HG03442 (cell line): ENCODE measurements at regions not wholly inside any gene's neighbourhood (a gene's known extent, or its start where the extent isn't known, plus 50 kb on each side); places are given as distances from the start of the nearest gene placed in this dataset.
"Not testable (repeated sequence)": the region's sequence is repeated elsewhere in the genome, so short reads cannot be mapped to it uniquely, and the experiment has no call there.

ENCODE experiments used
- ATAC-seq: cut with Tn5 transposase; IDR thresholded peaks from one replicate; pipeline ENCODE4 v1.9.1; 2021; ENCODE audit warnings: mild to moderate bottlenecking, moderate library complexity; ENCODE audit not compliant: unreplicated experiment

DNA sequence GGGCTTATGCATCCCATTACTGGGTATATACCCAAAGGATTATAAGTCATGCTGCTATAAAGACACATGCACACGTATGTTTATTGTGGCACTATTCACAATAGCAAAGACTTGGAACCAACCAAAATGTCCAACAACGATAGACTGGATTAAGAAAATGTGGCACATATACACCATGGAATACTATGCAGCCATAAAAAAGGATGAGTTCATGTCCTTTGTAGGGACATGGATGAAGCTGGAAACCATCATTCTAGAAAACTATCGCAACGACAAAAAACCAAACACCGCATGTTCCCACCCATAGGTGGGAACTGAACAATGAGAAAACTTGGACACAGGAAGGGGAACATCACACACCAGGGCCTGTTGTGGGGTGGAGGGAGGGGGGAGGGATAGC lies 323.3 kb upstream of the FGF16 start:
- not testable (repeated sequence) for ATAC-seq

GRCh38 chrX:77127571-77127970 lies 319.6 kb upstream of the FGF16 start:
- not testable (repeated sequence) for ATAC-seq

- no peak for ATAC-seq
Observed at GRCh38 chrX:77143907-77144306, 303.3 kb upstream of the FGF16 start.

DNA sequence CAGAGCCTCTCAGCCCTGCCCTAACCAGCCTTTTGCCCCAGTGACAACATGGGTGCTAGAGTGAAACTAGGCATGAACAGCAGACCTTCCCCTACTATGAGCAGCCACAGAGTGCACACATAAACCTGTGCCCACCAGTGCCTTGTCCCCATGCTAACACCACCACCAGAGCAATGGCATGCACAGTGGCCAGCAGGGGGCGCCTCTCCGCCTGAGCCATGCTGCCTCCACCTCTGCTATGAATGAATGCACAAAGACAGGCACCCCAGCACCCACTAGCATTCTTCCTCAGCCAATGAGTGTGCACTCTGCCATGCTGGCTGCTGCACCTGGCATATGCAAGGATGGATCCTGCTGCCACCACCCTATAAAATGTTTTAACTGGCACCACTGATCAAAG lies 286.9 kb upstream of the FGF16 start:
- no peak for ATAC-seq

- no peak for ATAC-seq
Observed at GRCh38 chrX:77162777-77163176, 284.4 kb upstream of the FGF16 start.

GRCh38 chrX:77167993-77168392 lies 279.2 kb upstream of the FGF16 start:
- no peak for ATAC-seq

DNA sequence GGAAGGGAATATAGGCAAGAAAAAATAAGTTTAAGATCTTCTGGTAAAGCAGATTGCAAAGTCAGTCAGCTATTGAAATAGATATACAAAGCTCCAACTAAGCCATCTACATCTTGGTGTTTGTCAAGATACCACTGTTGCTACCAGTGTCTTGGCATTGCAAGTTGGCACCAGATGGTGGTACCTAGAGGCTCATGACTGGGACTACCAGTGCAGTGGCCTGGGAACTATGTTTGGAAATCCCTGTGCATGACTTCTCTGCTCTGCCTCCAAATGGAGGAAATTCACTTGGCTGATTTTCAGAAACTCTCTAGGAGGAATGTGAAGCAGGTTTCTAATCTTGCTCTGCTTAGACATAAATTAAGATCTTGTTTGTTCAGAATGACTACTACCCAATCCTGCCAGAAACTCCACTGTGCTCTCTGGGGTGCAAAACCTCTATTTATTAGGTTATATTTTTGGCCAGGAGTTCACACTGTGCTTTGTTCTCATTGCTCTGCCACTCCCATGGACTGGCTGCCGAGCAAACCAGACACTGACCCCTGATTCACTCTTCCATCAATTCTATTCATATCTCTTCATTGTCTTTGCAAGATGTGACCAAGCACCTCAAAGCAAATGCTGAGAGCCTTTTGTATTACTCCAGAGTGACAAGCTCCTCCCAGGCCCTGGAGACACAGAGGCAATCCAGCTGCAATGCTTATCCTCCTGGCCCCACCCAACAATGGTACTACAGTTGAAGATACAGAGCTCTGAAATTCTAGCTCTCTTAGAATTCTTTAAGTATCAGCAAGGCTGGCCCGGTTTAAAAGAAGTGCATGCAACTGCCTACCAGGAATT lies 272.3 kb upstream of the FGF16 start:
- no peak for ATAC-seq

- no peak for ATAC-seq
Observed at GRCh38 chrX:77200663-77201062, 246.5 kb upstream of the FGF16 start.

DNA sequence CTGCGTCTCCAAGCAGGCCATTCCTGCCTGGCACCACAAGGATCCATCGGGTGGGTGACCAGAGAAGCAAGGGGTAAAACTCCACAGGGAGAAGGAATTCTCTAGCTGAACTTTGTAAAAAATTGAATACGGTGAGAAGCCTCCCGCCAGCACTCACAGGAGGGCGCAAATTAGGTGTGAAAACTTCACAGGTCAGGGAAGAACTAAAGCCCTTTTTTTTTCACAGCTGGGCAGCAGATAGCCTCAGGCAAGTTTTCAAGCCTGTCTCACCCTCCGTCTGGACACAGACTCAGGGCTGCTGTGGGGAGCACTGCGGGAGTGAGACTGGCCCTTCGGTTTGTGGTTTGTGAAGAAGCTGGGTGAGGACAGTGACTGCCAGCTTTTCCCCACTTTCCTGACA lies 224.1 kb upstream of the FGF16 start:
- no peak for ATAC-seq

DNA sequence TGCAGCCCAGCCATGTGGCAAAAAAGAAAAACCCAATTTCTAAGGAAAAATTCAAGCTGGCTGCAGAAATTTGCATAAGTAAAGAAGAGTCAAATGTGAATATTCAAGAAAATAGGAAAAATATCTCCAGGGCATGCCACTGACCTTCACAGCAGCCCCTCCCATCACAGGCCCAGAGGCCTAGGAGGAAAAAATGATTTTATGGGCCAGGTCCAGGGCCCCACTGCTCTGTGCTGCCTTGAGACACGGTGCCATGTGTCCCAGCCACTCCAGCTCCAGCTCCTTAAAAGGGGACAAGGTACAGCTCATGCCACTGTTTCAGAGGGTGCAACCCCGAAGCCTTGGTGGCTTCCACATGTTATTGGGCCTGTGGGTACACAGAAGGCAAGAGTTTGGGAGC lies 182.7 kb upstream of the FGF16 start:
- no peak for ATAC-seq

GRCh38 chrX:77275392-77275791 lies 171.8 kb upstream of the FGF16 start:
- no peak for ATAC-seq

- no peak for ATAC-seq
Observed at GRCh38 chrX:77276742-77277141, 170.4 kb upstream of the FGF16 start.

- no peak for ATAC-seq
Observed at GRCh38 chrX:77277911-77278310, 169.3 kb upstream of the FGF16 start.

DNA sequence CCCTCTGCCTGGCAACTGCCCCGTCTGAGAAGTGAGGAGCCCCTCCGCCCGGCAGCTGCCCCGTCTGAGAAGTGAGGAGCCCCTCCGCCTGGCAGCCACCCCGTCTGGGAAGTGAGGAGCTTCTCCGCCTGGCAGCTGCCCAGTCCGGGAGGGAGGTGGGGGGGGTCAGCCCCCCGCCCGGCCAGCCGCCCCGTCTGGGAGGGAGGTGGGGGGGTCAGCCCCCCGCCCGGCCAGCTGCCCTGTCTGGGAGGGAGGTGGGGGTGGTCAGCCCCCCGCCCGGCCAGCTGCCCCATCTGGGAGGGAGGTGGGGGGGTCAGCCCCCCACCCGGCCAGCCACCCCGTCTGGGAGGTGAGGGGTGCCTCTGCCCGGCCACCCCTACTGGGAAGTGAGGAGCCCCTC lies 167.8 kb upstream of the FGF16 start:
- not testable (repeated sequence) for ATAC-seq

DNA sequence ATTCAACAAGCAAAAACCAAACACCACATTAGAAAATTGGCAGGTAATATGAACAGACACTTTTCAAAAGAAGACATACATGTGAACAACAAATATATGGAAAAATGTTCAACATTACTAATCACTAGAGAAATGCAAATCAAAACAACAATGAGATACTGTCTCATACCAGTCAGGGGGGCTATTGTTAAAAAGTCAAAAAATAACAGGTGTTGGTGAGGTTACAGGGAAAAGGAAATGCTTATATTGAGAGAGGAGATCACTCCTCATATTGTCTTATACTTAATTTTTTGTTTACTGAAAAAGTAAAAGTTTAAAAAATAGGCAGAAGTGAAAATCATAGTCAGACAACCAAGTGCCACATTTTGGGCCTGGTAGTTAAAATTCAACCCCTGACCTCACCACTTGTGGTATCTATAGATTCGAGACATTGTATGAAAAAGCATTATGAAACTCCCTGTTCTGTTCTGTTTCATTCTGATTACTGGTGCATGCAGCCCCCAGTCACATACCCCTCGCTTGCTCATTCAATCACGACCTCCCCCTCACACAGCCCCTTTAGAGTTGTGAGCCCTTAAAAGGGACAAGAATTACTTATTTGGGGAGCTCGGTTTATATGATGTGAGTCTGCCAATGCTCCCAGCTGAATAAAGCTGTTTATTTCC lies 153.7 kb upstream of the FGF16 start:
- no peak for ATAC-seq

GRCh38 chrX:77298296-77298695 lies 148.9 kb upstream of the FGF16 start:
- ATAC-seq = no peak

DNA sequence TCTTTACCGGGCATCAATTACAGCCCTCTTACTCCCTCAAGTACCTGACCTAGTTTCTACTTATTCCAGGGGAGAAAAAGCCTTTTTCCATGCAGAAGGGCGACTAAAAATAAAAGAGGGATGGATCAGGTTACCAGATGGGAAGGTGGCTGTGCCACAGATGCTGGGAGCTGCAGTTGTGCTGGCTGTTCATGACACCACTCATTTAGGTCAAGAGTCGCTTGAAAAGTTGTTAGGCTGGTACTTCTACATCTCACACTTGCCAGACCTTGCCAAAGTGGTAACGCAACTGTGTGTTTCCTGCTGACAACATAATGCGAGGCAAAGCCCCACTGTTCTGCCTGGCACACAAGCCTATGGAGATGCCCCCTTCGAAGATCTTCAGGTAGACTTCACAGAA lies 148.4 kb upstream of the FGF16 start:
- ATAC-seq = no peak

DNA sequence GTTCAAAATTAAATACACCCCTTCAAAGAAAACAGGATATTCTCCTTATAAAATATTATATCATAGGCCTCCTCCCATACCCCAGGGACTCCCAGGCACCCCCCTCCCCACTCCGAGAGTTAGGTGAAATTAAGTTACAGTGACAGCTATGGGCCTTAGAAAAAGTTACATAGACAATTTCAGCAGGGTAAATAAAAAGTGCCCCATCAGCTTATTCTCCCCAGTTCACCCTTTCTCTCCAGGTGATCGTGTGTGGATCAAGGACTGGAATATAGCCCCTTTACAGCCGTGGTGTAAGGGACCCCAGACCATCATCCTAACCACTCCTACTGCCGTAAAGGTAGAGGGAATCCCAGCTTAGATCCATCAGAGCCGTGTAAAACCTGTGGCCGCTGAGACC lies 147.6 kb upstream of the FGF16 start:
- ATAC-seq = no peak

GRCh38 chrX:77342004-77342403 lies 105.2 kb upstream of the FGF16 start:
- ATAC-seq = no peak

DNA sequence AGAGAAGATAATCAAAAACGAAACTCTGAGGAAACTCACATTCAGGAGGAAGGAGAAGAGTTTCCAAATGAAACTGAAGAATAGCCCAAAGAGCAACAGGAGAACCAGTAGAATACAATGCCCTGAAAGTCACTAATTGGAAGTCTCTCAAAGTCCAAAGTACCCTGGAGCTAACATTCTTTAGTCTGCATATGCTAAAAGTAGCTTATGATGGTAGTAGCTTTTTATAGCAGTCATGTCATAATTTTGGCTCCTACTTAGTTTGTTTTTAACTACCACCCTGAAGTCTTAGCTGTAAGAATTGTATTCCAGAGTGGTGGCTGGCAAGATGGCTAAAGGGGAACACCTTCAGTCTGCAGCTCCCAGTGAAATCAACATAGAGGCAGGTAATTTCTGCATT lies 100.3 kb upstream of the FGF16 start:
- no peak for ATAC-seq

- ATAC-seq = no peak
Observed at GRCh38 chrX:77347572-77347971, 99.6 kb upstream of the FGF16 start.

GRCh38 chrX:77389891-77390290 lies 57.3 kb upstream of the FGF16 start:
- no peak for ATAC-seq
